ENCODE measurements at regions not wholly inside any gene's neighbourhood (a gene's known extent, or its start where the extent isn't known, plus 50 kb on each side); places are given as distances from the start of the nearest gene placed in this dataset.

DNA sequence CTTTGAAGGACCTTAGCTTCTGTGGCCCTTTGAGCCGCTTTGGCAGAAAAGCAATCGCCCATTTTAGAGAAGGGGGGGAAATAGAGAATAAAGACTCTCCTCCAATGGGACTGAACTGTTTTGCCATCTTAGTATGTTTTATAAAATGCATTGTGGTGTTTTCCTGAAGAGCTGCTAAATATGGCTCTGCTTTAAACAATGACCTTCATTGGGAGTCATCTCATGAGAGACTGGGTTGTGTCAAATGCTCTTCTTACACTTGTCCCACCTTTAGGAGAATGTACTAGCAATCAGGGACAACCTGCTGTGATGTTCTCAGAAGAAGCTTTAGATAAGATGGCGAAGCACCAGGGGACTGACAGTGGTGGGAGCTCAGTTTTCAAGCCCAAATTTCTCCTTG lies 418.9 kb upstream of the POU3F3 start:
- no peak for DNase-seq

DNA sequence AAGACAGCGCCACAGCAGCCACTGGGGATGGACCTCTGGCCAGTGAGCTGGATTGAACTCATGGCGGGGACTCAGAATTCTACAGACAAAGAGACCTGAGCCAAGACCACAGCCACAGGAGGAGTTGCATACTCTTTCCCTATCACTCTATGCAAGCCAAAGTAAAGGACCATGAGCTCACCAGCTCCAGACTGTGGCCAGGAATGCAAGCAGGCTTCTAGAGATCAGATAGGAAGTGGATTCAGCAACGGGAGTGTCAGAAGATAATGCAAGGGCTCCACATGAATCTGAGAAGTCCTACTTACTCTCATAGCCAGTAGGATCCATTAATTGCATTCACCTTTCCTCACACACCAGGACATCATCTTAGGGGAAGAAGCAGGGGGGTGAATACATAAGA lies 415.4 kb upstream of the POU3F3 start:
- no peak for DNase-seq

DNA sequence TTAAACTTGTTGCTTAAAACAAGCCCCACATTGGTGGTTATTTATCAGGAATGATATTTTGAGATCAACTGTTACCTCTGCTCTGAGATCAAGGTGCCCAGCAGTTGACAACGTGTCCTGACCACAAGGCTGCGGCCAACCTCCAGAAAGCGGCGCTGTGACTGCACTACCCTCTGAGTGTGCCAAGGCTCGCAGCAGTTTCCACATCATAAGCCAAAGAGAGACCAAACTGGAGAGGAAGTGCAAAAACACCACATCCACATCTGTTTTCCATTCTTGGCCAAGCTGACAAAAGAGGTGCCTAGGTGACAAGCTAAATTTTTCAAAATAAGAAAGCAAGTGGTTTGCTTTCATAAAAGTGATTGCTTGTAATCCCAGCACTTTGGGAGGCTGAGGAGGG lies 410.8 kb upstream of the POU3F3 start:
- DNase-seq = no peak

DNA sequence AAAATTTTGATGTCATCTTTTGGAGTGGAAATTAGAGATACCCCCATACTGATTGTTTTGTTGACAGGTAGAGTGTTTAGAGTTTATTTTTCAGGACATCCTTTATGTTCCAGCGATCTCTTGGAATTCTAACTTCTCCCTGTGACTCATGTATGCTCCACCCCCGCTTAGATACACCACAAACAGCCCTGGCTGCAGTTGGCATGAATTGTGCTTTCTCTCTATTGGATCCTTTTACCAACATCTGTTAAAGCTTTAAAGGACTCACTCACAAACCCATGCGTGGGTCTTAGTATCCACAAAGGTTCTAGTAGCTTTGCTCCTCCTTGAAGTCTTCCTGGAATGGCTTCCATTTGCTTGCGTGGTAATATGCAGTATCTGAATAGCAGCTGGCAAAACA lies 409.5 kb upstream of the POU3F3 start:
- no peak for DNase-seq

DNA sequence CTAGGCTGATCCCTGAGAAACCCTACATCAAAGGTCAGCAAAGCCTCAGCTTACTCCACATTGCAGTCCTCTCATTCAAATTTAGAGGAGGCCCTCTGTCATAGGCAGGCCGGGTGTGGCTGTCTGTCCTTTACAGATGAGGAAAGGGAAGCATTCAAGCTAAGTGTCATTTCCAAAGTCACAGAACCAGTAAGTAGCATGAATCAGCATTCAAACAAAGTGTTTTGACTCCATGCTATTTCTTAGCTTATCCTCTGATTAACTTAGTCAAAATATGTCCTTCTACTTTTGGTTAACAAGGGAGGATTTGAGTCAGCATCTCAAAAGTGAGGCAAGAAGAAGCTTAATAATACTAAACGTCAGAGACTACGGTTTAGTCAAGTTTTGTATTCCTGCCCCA lies 409.0 kb upstream of the POU3F3 start:
- no peak for DNase-seq

DNA sequence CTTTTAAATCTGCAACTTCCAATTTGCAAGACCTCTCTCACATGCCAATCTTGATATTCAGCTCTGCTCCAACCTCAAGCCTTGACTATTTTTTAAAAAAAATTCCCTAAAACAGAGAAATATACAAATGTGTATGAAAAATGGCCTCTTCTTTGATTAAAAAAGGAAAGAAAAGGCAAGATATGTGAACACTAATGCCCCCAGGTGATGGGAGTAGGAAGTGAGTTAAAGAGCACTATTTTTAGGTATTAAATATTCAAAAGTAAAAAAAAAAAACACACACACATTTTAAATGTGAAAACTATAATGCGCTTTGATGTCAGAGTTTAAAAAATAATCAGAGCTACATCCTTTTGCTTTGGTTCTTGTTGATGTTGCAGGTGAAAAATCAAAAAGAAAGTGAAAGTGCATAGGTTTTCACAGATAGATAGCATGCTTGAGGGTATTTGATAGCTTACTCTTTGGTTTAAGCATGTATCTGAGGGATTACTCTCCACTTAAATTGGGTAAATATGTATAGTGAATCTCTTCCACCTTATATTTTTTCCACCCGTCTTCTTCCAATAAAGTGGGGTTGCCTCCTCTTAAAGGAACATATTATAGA lies 406.0 kb upstream of the POU3F3 start:
- DNase-seq = peak in 1 of 56 donors; percentile 27

DNA sequence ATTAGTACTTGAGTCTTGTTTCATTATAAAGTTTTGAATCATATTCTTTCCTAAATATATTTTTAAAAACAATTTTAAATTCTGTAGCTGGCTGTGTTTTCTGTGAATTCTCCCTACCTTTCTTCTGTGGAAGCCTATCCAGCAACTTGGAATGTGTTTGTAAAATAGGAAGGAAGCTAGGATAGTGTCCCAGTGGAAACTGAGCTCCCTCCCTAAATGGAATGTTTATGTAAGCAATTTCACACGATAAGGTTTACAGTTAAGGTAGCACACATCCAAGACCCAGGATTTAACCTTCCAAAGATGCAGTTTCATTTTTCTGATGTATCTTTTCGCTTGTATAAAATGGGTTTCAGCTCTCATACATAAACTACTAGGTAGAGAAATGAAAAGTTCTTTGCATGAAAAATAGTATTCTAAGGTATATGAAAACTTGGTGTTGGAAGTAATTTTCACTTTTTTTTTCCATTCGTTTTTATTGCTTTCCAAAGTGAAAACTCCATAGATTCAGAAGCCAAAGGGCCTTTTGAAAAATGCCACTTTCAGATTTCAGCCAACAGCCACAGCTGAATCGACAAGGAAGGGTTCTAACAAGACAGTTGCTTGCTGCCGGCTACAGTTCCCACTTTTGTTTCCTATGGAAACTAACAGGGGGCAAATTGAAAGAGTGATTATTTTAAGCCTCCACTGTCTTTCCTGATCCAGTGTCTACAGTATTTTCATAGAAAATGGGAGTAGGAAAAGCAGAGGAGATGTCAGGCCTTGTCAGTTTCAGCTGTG lies 405.1 kb upstream of the POU3F3 start:
- peak in 7 of 56 donors; percentile 16 to 35 (median 24) for DNase-seq

DNA sequence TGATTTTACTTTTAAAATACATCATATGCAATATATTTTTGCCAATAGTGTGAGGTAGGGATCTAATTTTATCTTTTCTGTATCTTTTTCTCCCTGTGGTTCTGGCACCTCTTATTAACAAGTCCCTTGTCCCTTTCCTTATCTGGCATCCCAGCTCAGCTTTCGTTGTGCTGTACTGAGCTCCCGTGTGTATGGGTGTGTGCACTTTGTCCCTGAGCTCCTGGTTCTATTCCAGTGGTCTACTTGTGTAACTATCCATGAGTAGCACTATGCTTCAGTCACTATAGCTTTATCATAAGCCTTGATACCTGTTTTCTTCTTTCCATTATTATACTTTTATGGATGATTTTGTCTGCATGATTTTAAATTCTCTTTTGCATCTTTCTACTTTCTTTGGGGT lies 401.4 kb upstream of the POU3F3 start:
- DNase-seq = no peak

DNA sequence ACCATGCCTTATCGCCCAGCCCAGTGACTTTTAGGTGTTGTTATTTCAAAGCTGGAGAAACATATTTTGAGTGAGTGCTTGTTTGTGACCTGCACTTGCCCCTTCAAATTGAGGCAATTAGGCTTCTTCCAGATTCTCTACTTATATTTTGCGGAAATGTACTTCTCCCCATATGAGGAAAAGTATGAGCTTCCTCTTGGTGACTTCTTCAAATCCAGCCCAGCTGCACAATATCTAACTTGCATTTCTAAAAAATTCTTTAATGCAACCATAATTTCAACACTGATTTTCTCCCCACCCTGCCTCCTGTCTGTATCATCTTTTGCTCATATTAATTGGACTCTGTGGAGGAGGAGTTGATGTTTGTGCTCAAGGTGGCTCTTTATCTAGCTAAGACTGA lies 391.2 kb upstream of the POU3F3 start:
- no peak for DNase-seq

DNA sequence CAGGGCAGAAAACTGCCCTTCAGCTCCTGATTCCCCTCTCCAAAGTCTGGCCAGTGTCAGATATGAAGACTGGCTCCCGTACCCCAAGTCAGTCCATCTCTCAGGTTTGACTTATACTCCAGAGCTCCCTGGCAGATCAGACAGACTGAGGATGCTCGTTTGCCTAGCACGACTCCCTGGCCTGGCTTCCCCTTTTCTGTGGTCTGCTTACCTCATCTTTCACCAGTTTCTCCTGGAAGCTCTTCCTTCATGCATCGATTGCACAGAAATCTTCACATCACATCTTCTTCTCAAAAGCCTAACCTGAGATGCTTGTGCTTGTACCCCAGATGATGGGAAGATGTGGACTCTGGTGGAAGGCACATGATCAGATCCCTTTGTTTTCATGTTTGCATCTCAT lies 387.9 kb upstream of the POU3F3 start:
- no peak for DNase-seq

DNA sequence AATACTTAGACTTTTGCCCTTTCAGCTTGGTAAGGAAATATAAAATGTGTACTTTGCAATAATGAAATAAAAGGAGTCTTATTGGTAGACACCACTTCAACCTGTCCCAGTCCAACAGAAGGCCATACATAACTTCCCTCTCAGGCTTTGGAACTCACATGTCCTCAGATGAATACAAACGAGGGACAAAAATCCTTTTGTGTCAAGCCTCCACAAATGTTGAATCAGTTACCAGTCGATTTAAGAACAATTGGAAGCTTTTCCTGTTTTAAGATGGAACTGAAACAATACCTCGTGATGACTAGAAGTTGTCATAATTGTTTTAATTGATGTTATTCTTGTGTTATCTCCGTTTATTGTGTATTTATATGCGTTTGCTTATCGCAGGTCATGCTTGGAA lies 385.1 kb upstream of the POU3F3 start:
- DNase-seq = peak in 2 of 56 donors; percentile 29 to 33

DNA sequence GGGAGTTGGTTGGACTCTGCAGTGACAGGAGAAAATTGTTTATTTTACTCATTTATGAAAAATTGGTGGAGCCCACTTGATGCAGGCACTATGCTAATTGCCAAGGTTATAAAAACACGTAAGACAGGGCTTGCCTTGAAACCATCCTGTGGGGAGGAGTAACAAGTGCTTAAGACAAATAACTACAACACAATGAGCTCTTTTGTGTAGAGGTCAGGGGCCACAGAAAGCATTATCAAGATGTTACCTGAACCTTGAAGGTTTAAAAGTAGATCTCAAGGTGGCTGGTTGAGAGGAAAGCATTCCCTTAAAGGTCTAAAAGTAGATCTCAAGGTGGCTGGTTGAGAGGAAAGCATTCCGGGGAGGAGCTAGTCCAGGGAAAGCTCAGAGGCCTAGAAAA lies 381.8 kb upstream of the POU3F3 start:
- no peak for DNase-seq

DNA sequence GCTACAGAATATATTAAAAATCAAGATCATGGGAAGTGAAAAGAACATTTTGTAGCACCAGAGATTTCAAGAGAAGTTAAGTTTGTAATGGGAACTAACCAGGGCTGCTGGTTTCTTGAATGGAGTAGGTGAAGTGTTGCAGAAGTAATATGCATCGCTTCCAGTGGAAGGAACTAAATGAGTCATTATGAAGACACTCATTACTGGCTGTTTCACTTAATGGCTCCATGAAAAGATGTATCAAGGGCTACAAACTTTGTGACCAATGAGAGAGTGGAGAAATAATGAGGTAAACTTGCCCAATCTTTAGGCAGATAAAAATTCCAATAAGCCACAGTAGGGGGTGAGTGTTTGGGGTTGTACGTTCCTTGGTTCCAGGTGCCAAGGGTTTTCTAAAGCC lies 380.4 kb upstream of the POU3F3 start:
- DNase-seq = no peak

DNA sequence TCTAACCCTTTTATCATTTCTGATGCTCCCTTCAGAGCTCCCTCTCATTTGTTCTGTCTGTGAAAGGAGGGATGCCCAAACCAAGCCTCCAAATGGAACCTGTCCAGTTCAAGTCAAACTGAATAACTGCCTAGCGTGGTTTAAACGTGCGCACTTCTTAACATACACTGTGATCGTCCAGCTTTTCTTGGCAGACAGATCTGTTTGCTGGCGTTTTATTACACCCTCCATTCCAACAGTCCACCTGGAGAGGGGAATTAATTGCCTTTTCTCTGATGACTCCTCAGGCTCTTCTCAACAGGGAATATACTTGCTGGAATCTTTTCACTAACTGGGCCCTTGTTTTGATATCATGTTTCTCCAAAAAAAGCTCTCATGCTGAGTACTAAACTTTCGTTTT lies 379.2 kb upstream of the POU3F3 start:
- DNase-seq = no peak

DNA sequence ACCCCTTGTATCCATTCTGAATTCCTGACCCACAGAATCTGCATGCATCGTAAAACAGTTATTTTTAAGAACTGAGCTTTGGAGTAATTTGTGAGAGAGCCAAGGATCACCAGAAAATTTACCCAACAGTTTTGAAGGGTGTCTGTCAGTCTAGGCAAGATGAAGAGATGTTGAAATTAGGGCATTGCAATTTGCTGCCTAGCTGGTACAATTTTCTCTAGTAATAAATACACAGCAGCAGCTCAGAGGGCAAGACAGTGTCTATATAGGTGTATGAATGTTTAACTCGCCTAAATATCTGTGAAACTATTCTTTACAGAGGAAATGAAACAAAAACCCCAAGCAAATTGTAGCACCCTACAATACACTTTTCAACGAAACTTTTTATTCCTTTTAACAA lies 377.8 kb upstream of the POU3F3 start:
- DNase-seq = no peak

DNA sequence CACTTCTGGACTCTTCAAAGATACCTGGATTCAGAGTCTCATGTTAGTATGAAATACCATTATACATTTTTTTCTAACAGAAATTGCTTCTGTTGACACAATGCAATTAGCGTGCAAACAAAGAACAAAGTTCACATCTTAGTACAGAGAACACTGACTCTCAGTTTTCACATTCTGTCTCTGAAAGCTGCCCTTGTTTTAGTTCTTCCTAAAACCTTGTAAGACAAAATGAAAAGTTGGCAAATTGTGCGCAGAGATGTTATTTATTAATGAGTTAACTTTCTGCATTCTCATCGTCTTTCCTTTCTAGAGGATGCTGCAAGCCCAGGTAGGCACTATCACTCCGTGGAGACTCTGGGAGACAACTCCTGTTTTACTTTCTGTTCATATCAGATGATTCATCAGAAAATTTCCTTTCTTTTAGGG lies 377.3 kb upstream of the POU3F3 start:
- DNase-seq = peak in 1 of 56 donors; percentile 14

DNA sequence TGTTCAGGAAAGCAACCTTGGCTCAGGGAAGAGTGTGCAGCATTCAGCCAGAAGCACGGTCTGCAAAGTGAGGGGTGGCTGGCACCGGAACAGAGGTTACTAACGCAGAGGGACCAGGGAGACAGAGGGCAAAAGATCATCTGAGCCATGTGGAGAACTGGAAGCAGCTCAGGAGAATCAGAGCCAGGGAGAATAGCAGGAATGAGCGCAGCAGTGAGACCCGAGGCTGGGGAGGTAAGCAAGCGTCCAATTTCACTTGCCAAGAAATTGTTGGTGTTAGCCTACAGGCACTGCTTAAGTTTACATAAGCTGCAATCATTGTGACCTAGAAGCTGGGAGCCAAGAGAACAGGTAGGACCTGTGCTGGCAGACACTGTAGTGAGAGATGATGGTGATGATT lies 372.6 kb upstream of the POU3F3 start:
- DNase-seq = no peak

DNA sequence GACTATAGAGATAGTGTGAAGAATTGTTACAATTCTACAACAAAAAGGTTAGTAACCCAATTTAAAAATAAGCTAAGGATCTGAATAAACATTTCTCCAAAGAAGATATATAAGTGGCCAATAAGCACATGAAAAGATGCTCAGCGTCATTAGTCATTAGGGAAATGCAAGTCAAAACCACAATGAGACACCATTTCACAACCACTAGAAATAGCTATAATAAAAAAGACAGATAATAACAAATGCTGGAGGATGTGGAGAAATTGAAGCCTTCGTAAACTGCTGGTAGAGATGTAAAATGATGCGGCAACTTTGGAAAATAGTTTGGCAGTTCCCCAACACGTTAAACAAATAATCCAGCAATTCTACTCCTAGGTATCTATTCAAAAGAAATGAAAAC lies 366.5 kb upstream of the POU3F3 start:
- no peak for DNase-seq

DNA sequence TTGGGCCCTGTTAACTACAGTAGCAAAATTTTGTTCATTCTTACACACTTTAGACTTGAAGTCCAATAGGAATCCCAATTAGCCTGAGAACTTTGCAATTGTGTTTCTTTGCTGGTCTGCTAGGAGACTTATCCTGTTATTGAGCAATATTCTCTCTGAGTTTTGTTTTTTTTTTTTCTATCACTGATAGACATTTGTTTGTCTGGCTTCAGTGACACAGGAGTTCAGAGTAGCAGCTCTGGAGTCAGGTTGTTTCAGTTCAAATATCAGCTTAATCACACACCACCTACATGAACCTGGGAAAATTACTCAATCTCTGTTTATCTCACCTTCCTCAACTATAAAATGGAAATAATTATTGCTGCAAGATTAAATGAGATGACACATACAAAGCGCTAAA lies 360.2 kb upstream of the POU3F3 start:
- no peak for DNase-seq

DNA sequence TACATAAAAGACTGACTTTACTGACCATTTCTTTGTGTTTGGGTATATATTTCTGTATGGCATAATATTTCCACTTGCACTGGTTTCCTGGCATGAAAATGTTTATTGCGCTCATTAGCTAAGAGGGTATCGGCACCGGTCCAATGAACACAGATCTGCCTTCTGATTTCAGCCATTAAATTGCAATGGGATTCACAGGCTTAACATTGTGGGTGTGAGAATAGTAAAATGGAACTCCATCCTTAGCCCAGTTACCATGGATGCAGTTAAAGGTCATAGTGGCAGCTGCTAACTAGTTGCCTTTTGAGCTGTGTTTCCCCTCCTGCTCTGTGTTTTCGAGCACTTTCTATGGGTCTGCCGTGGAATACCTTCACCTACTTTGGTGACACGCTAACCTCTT lies 352.6 kb upstream of the POU3F3 start:
- DNase-seq = no peak

DNA sequence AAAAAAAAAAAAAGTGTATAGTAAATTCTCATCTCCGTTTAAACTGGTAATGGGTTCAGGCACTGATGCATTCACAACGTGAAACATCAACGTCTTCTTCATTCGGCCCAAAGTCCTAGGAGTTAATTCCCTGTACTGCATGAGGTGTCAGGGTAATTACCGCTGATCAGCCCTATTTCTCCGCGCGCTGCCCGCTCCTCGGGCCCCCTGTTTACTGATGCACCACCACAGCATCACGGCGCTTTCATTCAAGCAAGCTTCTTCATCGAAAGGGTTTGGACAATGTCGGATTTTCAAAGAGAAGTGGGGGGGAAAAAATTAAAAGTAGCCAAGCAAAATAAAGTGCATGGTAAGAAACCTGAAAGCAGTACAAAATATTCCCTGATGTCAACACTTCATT lies 352.0 kb upstream of the POU3F3 start:
- peak in 1 of 56 donors; percentile 11 for DNase-seq

DNA sequence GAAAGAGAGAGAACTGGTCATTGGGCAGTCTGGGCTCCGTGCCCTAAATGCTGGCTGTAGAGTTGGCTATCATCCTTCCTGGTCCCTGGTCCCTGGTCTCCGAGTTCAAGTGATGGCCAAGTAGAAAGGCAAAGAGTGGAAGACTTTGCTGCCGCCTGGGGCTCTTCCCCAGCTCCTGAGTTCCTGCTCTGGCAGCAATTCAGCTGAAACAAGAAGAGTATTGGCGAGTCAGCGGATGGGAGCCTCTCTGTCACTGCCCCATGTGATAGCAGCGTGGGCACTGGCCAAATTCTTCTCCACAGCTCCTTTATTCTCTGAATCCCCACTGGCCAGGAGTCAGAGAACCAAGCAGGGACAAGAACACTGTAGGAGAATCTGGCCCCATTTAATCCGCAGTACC lies 351.0 kb upstream of the POU3F3 start:
- DNase-seq = peak in 55 of 56 donors; percentile 16 to 94 (median 83)

DNA sequence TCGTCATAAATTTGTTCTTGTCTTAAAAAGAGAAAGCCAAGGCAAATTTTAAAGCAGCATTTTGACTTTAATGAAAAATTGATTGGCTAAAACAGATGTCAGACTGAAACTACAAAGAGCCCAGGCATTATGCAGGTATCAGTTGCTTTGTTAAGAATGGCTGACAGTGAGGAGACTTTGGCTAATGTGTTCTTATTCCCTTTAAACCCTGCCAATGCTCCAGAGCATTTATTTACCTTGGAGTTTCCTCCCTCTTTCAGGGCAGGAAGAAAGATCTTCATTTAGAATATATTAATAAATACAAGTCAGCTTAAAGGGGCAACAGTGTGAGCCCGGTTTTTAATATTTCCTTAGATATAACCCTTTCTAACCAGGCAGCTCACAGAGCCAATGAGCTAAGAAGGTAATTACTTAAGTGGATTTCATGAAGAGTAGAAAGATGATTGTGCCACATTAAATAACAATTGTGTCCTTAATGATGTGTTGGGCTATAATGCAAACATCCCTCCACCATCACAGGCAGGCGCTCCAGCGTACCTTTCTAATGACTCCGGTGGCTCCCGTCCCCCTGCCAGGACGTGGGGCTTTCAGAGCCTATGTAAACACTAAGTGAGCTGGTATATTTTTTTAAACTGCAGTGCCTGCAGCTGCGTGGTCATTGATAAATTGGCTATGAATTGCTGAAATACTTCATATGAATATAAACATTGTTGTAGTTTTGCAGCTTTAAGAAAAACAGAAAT lies 349.4 kb upstream of the POU3F3 start:
- no peak for DNase-seq
